ENCODE measurements at regions not wholly inside any gene's neighbourhood (a gene's known extent, or its start where the extent isn't known, plus 50 kb on each side); places are given as distances from the start of the nearest gene placed in this dataset.

- TF ChIP-seq GATA2 (IDR thresholded peaks at IDR 0.05; ENCODE audit: low read depth, low read length), result no peak
- TF ChIP-seq GATA3 (IDR thresholded peaks at IDR 0.05; ENCODE audit: low read depth, low read length), result no peak
Measured at GRCh38 chr2:142782942-142783443, 94.5 kb upstream of the KYNU start.

GRCh38 chr2:142781146-142781545 lies 96.3 kb upstream of the KYNU start:
- no peak for TF ChIP-seq GATA3 (IDR thresholded peaks at IDR 0.05; ENCODE audit: low read depth, low read length)

- TF ChIP-seq GATA3 (IDR thresholded peaks at IDR 0.05; ENCODE audit: low read depth, low read length), result no peak
- no peak for TF ChIP-seq GATA2 (IDR thresholded peaks at IDR 0.05; ENCODE audit: low read depth, low read length)
Measured at GRCh38 chr2:142778289-142778688, 99.2 kb upstream of the KYNU start.

- TF ChIP-seq GATA2 (IDR thresholded peaks at IDR 0.05; ENCODE audit: low read depth, low read length), result no peak
- TF ChIP-seq GATA3 (IDR thresholded peaks at IDR 0.05; ENCODE audit: low read depth, low read length), result no peak
Measured at GRCh38 chr2:142777742-142778141, 99.7 kb upstream of the KYNU start.

- no peak for TF ChIP-seq GATA3 (IDR thresholded peaks at IDR 0.05; ENCODE audit: low read depth, low read length)
- no peak for TF ChIP-seq GATA2 (IDR thresholded peaks at IDR 0.05; ENCODE audit: low read depth, low read length)
Measured at GRCh38 chr2:142769761-142770160, 107.7 kb upstream of the KYNU start.

GRCh38 chr2:142767847-142768246 lies 109.6 kb upstream of the KYNU start:
- no peak for TF ChIP-seq GATA3 (IDR thresholded peaks at IDR 0.05; ENCODE audit: low read depth, low read length)
- no peak for TF ChIP-seq GATA2 (IDR thresholded peaks at IDR 0.05; ENCODE audit: low read depth, low read length)

GRCh38 chr2:142758973-142759372 lies 118.5 kb upstream of the KYNU start:
- TF ChIP-seq GATA2 (IDR thresholded peaks at IDR 0.05; ENCODE audit: low read depth, low read length), result no peak
- no peak for TF ChIP-seq GATA3 (IDR thresholded peaks at IDR 0.05; ENCODE audit: low read depth, low read length)

- TF ChIP-seq GATA3 (IDR thresholded peaks at IDR 0.05; ENCODE audit: low read depth, low read length) (no peak), GATA2 (IDR thresholded peaks at IDR 0.05; ENCODE audit: low read depth, low read length) (no peak)
Measured at GRCh38 chr2:142757111-142757510, 120.4 kb upstream of the KYNU start.

- no peak for TF ChIP-seq GATA2 (IDR thresholded peaks at IDR 0.05; ENCODE audit: low read depth, low read length)
- TF ChIP-seq GATA3 (IDR thresholded peaks at IDR 0.05; ENCODE audit: low read depth, low read length), result no peak
Measured at GRCh38 chr2:142756430-142756829, 121.0 kb upstream of the KYNU start.

- TF ChIP-seq GATA2 (IDR thresholded peaks at IDR 0.05; ENCODE audit: low read depth, low read length) (no peak), GATA3 (IDR thresholded peaks at IDR 0.05; ENCODE audit: low read depth, low read length) (no peak)
Measured at GRCh38 chr2:142755191-142755590, 122.3 kb upstream of the KYNU start.

- TF ChIP-seq GATA3 (IDR thresholded peaks at IDR 0.05; ENCODE audit: low read depth, low read length) (no peak), GATA2 (IDR thresholded peaks at IDR 0.05; ENCODE audit: low read depth, low read length) (no peak)
Measured at GRCh38 chr2:142754182-142754581, 123.3 kb upstream of the KYNU start.

GRCh38 chr2:142750858-142751257 lies 126.6 kb upstream of the KYNU start:
- TF ChIP-seq GATA3 (IDR thresholded peaks at IDR 0.05; ENCODE audit: low read depth, low read length) (no peak), GATA2 (IDR thresholded peaks at IDR 0.05; ENCODE audit: low read depth, low read length) (no peak)

- TF ChIP-seq GATA3 (IDR thresholded peaks at IDR 0.05; ENCODE audit: low read depth, low read length) (no peak), GATA2 (IDR thresholded peaks at IDR 0.05; ENCODE audit: low read depth, low read length) (no peak)
Measured at GRCh38 chr2:142748559-142749099, 128.8 kb upstream of the KYNU start.

- TF ChIP-seq GATA3 (IDR thresholded peaks at IDR 0.05; ENCODE audit: low read depth, low read length) (no peak), GATA2 (IDR thresholded peaks at IDR 0.05; ENCODE audit: low read depth, low read length) (no peak)
Measured at GRCh38 chr2:142745691-142746090, 131.8 kb upstream of the KYNU start.

GRCh38 chr2:142742371-142743214 lies 134.9 kb upstream of the KYNU start:
- TF ChIP-seq GATA2 (IDR thresholded peaks at IDR 0.05; ENCODE audit: low read depth, low read length), result no peak
- no peak for TF ChIP-seq GATA3 (IDR thresholded peaks at IDR 0.05; ENCODE audit: low read depth, low read length)
